ENCODE measurements at regions not wholly inside any gene's neighbourhood (a gene's known extent, or its start where the extent isn't known, plus 50 kb on each side); places are given as distances from the start of the nearest gene placed in this dataset.

DNA sequence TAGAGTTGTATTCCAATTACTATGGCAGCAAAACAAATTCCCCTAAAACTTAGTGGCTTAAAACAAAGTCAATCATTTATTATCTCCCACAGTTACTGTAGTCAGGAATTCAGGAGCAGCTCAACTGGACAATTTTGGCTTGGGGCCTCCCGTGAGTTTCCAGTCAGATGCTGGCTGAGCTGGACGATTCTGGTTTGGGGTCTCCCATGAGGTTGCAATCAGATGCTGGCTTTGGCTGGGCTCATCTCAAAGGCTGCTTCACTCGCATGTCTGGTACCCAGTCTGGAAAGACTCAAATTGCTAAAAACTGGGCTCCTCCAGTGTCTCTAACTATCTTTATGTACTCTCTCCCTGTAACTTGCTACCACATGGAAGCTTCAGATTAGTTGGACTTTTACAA lies 130.1 kb downstream of the C5orf15 start:
- Histone ChIP-seq H3K4me1 (ENCODE audit: control insufficient read depth, insufficient read depth, low read length) (no peaks in the 10 kb centered on the region), H3K27me3 (ENCODE audit: control insufficient read depth, insufficient read depth, low read length) (peaks cover 28% of the 10 kb centered on the region), H3K36me3 (ENCODE audit: control insufficient read depth, insufficient read depth, low read length) (no peaks in the 10 kb centered on the region), H3K9me3 (ENCODE audit: control insufficient read depth, insufficient read depth, low read depth, low read length) (no peaks in the 10 kb centered on the region), H3K27ac (ENCODE audit: low read length) (no peak overlapping the region), H3K4me3 (ENCODE audit: low read depth in 2 of 2, low read length in 2 of 2) (no peak overlapping the region)
- POLR2A ChIA-PET = no interaction called here
- TF ChIP-seq, protein P1, sequence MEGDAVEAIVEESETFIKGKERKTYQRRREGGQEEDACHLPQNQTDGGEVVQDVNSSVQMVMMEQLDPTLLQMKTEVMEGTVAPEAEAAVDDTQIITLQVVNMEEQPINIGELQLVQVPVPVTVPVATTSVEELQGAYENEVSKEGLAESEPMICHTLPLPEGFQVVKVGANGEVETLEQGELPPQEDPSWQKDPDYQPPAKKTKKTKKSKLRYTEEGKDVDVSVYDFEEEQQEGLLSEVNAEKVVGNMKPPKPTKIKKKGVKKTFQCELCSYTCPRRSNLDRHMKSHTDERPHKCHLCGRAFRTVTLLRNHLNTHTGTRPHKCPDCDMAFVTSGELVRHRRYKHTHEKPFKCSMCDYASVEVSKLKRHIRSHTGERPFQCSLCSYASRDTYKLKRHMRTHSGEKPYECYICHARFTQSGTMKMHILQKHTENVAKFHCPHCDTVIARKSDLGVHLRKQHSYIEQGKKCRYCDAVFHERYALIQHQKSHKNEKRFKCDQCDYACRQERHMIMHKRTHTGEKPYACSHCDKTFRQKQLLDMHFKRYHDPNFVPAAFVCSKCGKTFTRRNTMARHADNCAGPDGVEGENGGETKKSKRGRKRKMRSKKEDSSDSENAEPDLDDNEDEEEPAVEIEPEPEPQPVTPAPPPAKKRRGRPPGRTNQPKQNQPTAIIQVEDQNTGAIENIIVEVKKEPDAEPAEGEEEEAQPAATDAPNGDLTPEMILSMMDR (IDR thresholded peaks at IDR 0.05) = no peak
- no peak for TF ChIP-seq POLR2AphosphoS5 (IDR thresholded peaks at IDR 0.05; ENCODE audit: low read depth, low read length)
- no peak for TF ChIP-seq TCF7L2 (IDR thresholded peaks at IDR 0.05; ENCODE audit: low read depth, low read length)
- no peak for TF ChIP-seq REST (IDR thresholded peaks at IDR 0.05; ENCODE audit: insufficient read depth in 1 of 2, low read depth in 2 of 2, low read length in 1 of 2)
- no peak for TF ChIP-seq SIN3A (IDR thresholded peaks at IDR 0.05; ENCODE audit: borderline replicate concordance, insufficient read depth, low read depth, low read length)
- in situ Hi-C loops (cut with HindIII; ENCODE audit: low pct_unique_long_range_greater_than_20kb, low sequenced_read_pairs) = no loop called here
- intact Hi-C loops (cut with micrococcal nuclease; ENCODE audit: unreplicated experiment) = no loop called here
- no TSS peak for BruUV-seq (replicated peaks)
- DNase-seq (ENCODE audit: low read depth, low spot score) (no peak), ATAC-seq (no peak)
- CTCF ChIA-PET = no interaction called here

DNA sequence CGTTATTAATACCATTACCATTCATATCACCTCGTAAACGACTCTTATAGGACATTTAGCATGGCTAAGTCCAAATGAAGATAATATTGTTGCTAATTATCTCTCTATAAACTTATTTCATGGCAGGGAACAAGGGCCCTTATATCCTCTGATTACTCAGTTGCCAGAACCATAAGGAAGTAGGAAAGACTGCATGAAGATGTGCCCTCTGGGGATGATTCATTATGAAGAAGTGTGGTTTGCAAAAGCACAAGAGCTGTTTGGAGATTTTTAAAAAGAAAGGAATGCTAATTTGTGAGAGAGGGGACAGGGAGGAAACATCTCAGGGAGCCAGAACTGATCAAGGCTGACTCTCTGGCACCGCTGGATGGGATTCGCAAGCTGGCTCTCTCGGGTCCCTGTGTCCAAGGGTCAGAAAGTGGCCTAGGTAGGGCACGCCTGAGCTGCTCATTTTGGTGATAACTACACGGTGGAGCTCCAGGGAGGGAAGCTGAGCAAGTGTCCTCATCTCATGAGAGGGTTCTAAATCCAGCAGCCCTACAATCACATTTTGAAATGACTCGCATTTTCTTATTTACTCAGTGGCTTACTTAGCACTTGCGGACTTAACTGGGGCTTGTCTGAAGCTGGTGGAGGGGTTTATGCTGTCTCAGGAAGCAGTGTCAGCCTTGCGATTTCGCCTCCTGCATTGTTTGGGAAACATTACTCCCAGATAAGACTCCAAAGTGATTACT lies 136.8 kb downstream of the C5orf15 start:
- in situ Hi-C loops (cut with HindIII; ENCODE audit: low pct_unique_long_range_greater_than_20kb, low sequenced_read_pairs) (no loop called here), intact Hi-C loops (cut with micrococcal nuclease; ENCODE audit: unreplicated experiment) (no loop called here)
- POLR2A ChIA-PET = no interaction called here
- CTCF ChIA-PET = no interaction called here
- no peak overlapping the region for H3K4me3 ChIP-seq (ENCODE audit: low read depth in 2 of 2, low read length in 2 of 2)
- ATAC-seq (peak; percentile 33; the same call in 1 of the 2 replicates), DNase-seq (ENCODE audit: low read depth, low spot score) (no peak)
- TF ChIP-seq SIN3A (IDR thresholded peaks at IDR 0.05; ENCODE audit: borderline replicate concordance, insufficient read depth, low read depth, low read length) (no peak), REST (IDR thresholded peaks at IDR 0.05; ENCODE audit: insufficient read depth in 1 of 2, low read depth in 2 of 2, low read length in 1 of 2) (no peak), POLR2AphosphoS5 (IDR thresholded peaks at IDR 0.05; ENCODE audit: low read depth, low read length) (no peak), TCF7L2 (IDR thresholded peaks at IDR 0.05; ENCODE audit: low read depth, low read length) (no peak)
- TF ChIP-seq, protein P1 (IDR thresholded peaks at IDR 0.05) = no peak
- H3K4me1 ChIP-seq (ENCODE audit: control insufficient read depth, insufficient read depth, low read length) = no peaks in the 10 kb centered on the region
- no peaks in the 10 kb centered on the region for H3K9me3 ChIP-seq (ENCODE audit: control insufficient read depth, insufficient read depth, low read depth, low read length)
- peaks cover 19% of the 10 kb centered on the region for H3K27me3 ChIP-seq (ENCODE audit: control insufficient read depth, insufficient read depth, low read length)
- no TSS peak for BruUV-seq (replicated peaks)
- H3K36me3 ChIP-seq (ENCODE audit: control insufficient read depth, insufficient read depth, low read length) = no peaks in the 10 kb centered on the region
- H3K27ac ChIP-seq (ENCODE audit: low read length) = no peak overlapping the region

All from Panc1 (cell line).